ENCODE measurements at regions not wholly inside any gene's neighbourhood (a gene's known extent, or its start where the extent isn't known, plus 50 kb on each side); places are given as distances from the start of the nearest gene placed in this dataset.
A peak's percentile ranks its signal among the peaks of the same experiment; 100 is the strongest.

DNA sequence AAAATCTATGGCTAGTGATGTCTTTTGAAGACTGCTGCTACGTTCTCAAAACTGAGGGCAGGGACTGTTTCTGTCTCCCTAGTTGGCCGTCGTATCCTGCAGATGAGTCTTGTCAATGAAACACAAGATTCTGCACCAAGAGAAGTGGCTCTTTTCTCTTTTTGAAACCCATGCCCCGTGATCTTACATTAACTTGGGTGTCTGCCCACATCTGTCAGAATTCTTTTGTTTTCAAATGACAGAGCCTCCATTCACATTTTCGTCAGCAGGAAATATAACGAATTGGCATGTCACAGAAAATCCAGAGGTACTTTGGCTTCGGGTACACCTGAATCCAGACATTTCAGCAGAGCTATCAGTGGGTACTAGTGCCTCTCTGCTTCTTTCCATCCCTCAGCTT lies 331.3 kb upstream of the PROK2 start:
- no peak for DNase-seq

DNA sequence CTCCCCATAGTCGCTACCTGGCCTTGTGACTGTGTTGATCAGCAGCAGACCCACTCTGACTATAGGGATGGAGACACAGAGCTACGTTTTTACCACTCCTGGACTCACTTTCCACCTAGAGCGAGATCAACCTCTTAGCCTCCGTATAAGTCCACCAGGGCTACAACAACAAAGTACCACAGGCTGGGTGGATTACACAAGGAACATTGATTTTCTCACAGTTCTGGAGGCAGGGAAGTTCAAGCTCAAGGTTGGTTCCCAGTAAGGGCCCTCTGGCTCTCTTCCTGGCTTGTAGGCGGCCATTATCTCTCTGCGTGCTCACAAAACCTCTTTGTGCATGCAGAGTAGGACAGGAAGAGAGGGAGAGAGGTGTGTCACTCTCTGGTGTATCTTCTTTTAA lies 330.4 kb upstream of the PROK2 start:
- no peak for DNase-seq

GRCh38 chr3:72114773-72115172 lies 329.8 kb upstream of the PROK2 start:
- no peak for DNase-seq

GRCh38 chr3:72113964-72114363 lies 329.0 kb upstream of the PROK2 start:
- no peak for DNase-seq

GRCh38 chr3:72113564-72113963 lies 328.6 kb upstream of the PROK2 start:
- no peak for DNase-seq

DNA sequence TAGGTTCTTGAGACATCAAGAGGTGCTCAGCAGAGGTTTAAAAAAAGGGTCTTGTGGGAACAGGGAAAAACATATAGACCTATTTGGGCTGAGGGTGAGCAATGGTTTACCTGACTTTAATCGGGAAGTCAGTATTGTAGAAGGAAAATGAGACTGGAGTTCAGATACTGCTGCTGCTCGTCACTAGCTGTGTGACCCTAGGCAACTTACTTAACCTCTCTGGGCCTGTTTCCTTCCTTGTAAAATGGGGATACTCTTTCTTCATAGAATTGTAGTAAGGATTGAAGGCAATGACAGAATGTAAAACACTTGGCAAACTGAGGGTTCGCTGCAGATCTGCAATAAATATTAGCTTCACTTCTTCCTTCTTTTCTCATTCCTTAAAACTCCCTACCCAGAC lies 327.5 kb upstream of the PROK2 start:
- no peak for DNase-seq

GRCh38 chr3:72111265-72112205 lies 326.6 kb upstream of the PROK2 start:
- DNase-seq, result no peak

DNA sequence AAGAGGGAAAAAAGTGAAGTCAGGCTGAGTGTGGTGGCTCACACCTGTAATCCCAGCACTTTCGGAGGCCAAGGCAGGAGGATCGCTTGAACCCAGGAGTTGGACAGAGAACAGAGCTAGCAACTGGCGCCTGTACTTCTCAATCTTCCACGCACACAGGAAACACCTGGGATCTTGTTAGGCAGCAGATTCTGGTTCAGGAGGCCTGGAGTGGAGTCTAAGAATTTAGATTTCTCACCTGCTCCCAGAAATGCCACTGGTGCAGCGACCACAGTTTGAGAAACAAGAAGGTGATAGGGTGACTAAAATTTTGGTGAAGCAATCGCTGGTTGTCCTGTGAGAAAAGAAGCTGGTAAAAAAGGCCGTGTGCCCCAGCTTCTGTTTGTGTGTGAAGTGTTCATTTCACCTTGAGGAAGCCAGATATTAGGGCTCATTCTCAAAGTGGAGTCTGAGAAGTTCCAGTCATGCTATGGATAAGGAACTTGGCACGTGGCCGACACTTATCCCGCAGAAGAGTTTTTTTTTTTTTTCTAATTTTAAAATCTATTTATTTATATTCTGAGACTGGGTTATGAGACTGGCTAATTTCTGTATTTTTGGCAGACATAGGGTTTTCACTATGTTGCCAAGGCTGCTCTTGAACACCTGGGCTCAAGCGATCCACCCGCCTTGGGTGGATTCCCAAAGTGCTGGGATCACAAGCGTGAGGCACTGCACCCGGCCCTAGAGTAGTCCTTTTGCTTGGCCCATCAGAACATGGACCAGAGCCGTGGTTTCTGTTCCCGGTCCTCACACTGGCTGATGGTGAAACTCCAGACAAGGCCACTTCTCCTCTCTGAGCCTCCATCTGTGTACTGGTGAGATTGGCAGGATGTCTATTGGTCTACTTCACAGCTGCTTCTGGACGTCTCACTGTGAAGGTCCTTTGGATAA lies 324.6 kb upstream of the PROK2 start:
- DNase-seq, result no peak

DNA sequence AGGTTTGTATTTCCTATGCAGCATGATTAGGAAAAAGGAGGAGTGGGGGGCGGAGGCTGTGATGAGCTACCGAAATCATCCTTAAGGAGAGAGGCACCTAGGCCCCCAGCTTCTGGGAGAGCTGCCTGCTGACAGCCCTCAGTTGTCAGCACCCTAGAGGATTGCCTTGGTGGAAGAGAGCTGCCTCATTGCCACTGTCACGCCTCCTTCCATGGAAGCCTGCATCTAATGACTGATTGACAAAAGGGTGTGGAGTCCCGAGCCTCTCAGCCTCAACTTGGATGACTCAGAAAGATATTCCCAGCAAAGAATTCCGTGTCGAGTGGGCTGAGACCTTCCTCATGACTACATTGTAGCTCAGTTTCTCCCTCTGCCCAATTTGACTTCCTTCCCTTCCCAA lies 320.4 kb upstream of the PROK2 start:
- no peak for DNase-seq

GRCh38 chr3:72102112-72102616 lies 317.2 kb upstream of the PROK2 start:
- no peak for DNase-seq

- no peak for DNase-seq
Measured at GRCh38 chr3:72101494-72101893, 316.5 kb upstream of the PROK2 start.

DNA sequence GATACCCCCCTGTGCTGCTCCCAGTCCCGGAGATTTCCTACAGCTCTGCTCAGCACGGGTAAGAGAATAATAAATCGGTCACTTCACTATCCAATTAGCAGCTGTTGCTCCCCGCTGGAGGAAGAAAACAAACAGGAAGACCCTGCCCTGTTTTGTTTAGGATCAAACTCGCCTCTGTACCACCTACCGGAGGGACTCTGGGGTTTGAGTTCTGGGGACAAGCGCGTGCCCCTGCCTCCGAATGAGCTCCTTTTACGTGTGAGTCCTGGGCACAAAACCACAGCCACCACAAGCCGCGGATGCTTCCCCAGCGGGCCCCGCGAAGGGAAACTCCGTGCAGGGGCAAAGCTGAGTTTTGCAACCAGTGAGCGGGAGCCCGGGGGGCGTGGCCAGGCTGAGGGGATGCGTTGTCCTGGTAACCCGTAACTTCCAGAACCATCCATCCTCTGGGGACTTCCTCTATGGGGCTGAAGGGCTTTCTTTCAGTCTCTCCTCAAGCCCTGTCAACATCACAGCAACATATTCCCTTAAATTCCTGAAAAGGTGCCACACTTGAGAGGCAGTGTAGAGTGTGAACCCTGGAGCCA lies 315.7 kb upstream of the PROK2 start:
- peak; percentile 6 for DNase-seq

DNA sequence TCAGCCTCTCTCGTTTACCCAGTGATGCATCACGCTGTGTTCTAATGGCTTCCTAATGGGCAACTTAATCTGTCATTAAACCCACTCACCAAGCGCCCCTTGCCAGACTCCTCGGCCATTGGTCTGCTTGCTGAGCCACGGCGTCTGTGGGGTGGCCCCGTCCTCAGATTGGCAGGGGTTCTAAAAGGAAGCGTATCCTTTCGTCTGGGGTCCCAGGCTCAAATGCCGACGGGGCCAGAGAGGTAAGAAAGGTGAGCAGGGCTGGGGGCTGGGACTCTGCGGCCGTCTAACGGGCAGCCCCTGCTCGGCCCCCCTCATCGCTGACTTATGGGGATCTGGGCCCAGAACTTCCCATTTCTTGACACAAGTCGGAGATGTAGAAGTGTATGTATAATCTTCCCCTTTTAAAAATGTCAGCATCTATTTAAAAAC lies 315.1 kb upstream of the PROK2 start:
- DNase-seq, result peak; percentile 22

DNA sequence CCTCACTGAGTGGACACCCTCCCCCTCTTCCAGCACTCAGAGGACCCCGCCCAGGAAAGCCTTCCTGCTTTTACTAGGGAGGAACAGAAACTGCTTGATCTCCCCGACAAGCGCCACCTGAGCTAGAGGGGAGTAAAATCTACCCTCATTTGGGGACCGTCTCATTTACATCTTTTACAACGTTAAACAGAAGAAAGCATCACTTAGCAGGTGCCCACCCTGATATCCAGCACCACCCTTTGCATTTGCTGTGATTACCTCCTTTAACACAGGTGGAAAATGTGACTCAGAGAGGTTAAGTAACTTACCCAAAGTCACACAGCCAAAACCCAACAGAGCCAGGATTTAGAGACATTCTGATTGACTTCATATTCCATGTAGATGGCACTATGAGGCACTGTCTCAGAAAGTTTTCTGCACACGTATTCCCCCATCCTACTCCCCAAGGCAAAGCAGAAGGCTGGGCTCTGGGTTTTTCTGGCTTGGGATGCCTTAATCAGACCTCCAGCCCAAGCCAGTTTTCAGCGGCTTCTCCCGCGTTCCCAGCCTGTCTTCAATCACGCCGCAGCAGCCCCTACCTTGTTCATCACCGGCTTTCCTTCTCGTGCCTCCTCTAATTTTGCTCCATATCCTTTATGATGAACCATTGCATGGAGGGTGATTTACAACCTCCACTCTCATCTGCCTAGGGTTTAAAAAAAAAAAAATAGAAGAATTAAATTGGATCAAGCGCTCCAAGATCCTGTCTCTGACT lies 314.6 kb upstream of the PROK2 start:
- DNase-seq, result no peak

GRCh38 chr3:72097053-72097452 lies 312.1 kb upstream of the PROK2 start:
- DNase-seq, result no peak

- no peak for DNase-seq
Measured at GRCh38 chr3:72095521-72095920, 310.6 kb upstream of the PROK2 start.

- no peak for DNase-seq
Measured at GRCh38 chr3:72093992-72094334, 309.0 kb upstream of the PROK2 start.

- no peak for DNase-seq
Measured at GRCh38 chr3:72093270-72093991, 308.5 kb upstream of the PROK2 start.

GRCh38 chr3:72092778-72093177 lies 307.8 kb upstream of the PROK2 start:
- no peak for DNase-seq

DNA sequence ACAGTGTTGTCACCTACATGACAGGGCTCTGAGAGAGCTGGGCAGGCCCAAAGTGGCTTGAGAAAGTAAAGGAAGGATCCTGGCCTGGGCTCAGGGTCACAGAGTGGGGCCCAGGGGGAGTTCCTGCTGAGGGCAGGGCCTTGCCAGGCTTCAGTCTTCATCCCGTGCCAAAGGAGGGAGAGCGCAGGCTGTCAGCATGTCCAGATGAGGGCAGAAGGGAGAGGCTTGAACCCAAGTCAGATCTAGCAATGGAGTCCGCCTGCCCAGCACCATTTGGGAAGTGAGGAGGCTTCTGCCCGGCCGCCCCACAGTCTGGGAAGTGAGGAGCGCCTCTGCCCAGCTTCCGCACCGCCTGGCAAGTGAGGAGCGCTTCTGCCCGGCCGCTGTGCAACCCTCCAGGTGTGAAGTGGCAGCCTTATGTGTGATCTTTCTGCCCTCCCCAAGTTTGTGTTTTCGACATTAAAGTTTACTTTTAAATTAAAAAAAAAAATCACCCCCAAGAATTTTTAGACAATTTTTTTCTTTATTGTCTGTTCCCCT lies 303.6 kb upstream of the PROK2 start:
- no peak for DNase-seq

GRCh38 chr3:72087420-72087819 lies 302.5 kb upstream of the PROK2 start:
- no peak for DNase-seq

DNA sequence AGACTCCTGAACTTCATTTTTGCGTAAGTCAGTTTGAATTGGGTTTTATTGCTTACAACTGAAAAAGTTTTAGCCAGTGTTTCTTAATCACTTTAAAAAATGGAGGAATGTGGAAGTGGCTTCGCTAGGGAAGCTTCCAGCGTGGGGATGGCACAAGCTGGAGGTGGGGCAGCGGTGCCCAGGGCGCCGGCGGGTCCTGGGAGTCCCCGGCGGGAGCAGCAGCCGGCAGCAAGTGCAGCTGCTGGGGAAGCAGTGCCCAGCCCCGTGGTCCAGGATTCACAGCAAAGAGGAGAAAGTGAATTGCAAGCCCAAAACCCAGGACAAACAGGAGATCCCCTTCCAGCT lies 301.8 kb upstream of the PROK2 start:
- no peak for DNase-seq

Data from NCI-H146 (cell line).